CD8-positive, alpha-beta memory T cell (primary cell): ENCODE measurements at regions not wholly inside any gene's neighbourhood (a gene's known extent, or its start where the extent isn't known, plus 50 kb on each side); places are given as distances from the start of the nearest gene placed in this dataset.

Source experiments
- CTCF ChIA-PET: fragments of 350-600 bp; sonication (Branson Sonifier 250); formaldehyde crosslinking; loops from one replicate; lab custom pipeline; 2021; ENCODE audit warnings: antibody characterized with exemption; lab: Charles Lee
- POLR2A ChIA-PET: fragments of 350-600 bp; sonication (Branson Sonifier 250); formaldehyde crosslinking; loops from one replicate; lab custom pipeline; 2021; ENCODE audit warnings: antibody characterized with exemption; lab: Charles Lee
- DNase-seq, 5 donors: peaks; one replicate each; pipeline versions ENCODE4 v3.0.0 to v3.0.0-alpha.2; 2020 to 2022; ENCODE audit warnings: mixed read lengths in 1 of 5
- H3K27ac ChIP-seq: one replicate; pipeline ENCODE4 v1.7.0; 2013; ENCODE audit warnings: low read depth, mild to moderate bottlenecking, low read length, moderate library complexity
- H3K27me3 ChIP-seq: 2 replicates; pipeline ENCODE4 v1.7.0; 2013; ENCODE audit warnings: low read length, mild to moderate bottlenecking; ENCODE audit not compliant: insufficient read depth, poor library complexity, severe bottlenecking
- H3K36me3 ChIP-seq: 2 replicates; pipeline ENCODE4 v1.7.0; 2013; ENCODE audit warnings: mild to moderate bottlenecking, low read length, moderate library complexity; ENCODE audit not compliant: insufficient read depth
- H3K4me1 ChIP-seq: 2 replicates; pipeline ENCODE4 v1.7.0; 2013; ENCODE audit warnings: mild to moderate bottlenecking, low read length, moderate library complexity; ENCODE audit not compliant: insufficient read depth
- H3K4me3 ChIP-seq: 2 replicates; pipeline ENCODE4 v1.7.0; 2013; ENCODE audit warnings: mild to moderate bottlenecking, low read length
- H3K9me3 ChIP-seq: 2 replicates; pipeline ENCODE4 v1.7.0; 2013; ENCODE audit warnings: mild to moderate bottlenecking, low read length
- H3K27ac Mint-ChIP-seq, 8 donors: one replicate each; pipeline ENCODE4 v1.8.0; 2020 to 2021; ENCODE audit warnings: mixed read lengths in 8 of 8, mild to moderate bottlenecking in 6 of 8, inconsistent platforms in 3 of 8, moderate library complexity in 3 of 8
- H3K27me3 Mint-ChIP-seq, 2 donors: one replicate each; pipeline ENCODE4 v1.8.0; 2020 to 2021; ENCODE audit warnings: mixed read lengths in 2 of 2, mild to moderate bottlenecking in 1 of 2, moderate library complexity in 1 of 2
- H3K36me3 Mint-ChIP-seq, 3 donors: one replicate each; pipeline ENCODE4 v1.8.0; 2020 to 2021; ENCODE audit warnings: mixed read lengths in 3 of 3, inconsistent platforms in 1 of 3, mild to moderate bottlenecking in 1 of 3
- H3K4me1 Mint-ChIP-seq, 3 donors: one replicate each; pipeline ENCODE4 v1.8.0; 2020 to 2021; ENCODE audit warnings: mixed read lengths in 3 of 3, inconsistent platforms in 1 of 3, mild to moderate bottlenecking in 1 of 3
- H3K4me3 Mint-ChIP-seq, 7 donors: one replicate each; pipeline ENCODE4 v1.8.0; 2020 to 2021; ENCODE audit warnings: mixed read lengths in 7 of 7, mild to moderate bottlenecking in 6 of 7, moderate library complexity in 4 of 7, inconsistent platforms in 2 of 7
- H3K9me3 Mint-ChIP-seq, 5 donors: one replicate each; pipeline ENCODE4 v1.8.0; 2020 to 2022; ENCODE audit warnings: mixed read lengths in 5 of 5, mild to moderate bottlenecking in 3 of 5, moderate library complexity in 2 of 5, inconsistent platforms in 1 of 5

GRCh38 chr10:108250936-108251620 is 1086.6 kb upstream of the SORCS1 start:
- Histone ChIP-seq H3K4me1 (no peaks in the 10 kb centered on the region), H3K27ac (no peak overlapping the region), H3K4me3 (no peak overlapping the region), H3K36me3 (no peaks in the 10 kb centered on the region), H3K9me3 (no peaks in the 10 kb centered on the region), H3K27me3 (no peaks in the 10 kb centered on the region)
- Mint-ChIP-seq H3K27ac (peak overlapping the region in 1 of 8 donors; percentile 63), H3K9me3 (peaks cover 6 to 32% (median 15%) of the 10 kb centered on the region in 5 donors), H3K4me1 (no peaks in the 10 kb centered on the region), H3K27me3 (peaks cover 0 to 2% of the 10 kb centered on the region in 2 donors), H3K4me3 (no peak overlapping the region), H3K36me3 (no peaks in the 10 kb centered on the region)
- POLR2A ChIA-PET, result no interaction called here
- CTCF ChIA-PET, result no interaction called here
- no peak for DNase-seq

- H3K36me3 ChIP-seq, result no peaks in the 10 kb centered on the region
- H3K27ac ChIP-seq, result no peak overlapping the region
- no peaks in the 10 kb centered on the region for H3K4me1 Mint-ChIP-seq
- POLR2A ChIA-PET, result no interaction called here
- H3K27ac Mint-ChIP-seq, result no peak overlapping the region
- no peaks in the 10 kb centered on the region for H3K36me3 Mint-ChIP-seq
- no peak overlapping the region for H3K4me3 ChIP-seq
- no peaks in the 10 kb centered on the region for H3K4me1 ChIP-seq
- no peak overlapping the region for H3K4me3 Mint-ChIP-seq
- H3K27me3 ChIP-seq, result no peaks in the 10 kb centered on the region
- no peaks in the 10 kb centered on the region for H3K9me3 ChIP-seq
- H3K27me3 Mint-ChIP-seq, result peaks cover 0 to 2% of the 10 kb centered on the region in 2 donors
- no peak for DNase-seq
- CTCF ChIA-PET, result no interaction called here
- H3K9me3 Mint-ChIP-seq, result peaks cover 8 to 29% (median 15%) of the 10 kb centered on the region in 5 donors
Measured at GRCh38 chr10:108249940-108250339, 1085.4 kb upstream of the SORCS1 start.

- peaks cover 4% of the 10 kb centered on the region for H3K9me3 ChIP-seq
- H3K4me3 ChIP-seq, result no peak overlapping the region
- peaks cover 6 to 44% (median 17%) of the 10 kb centered on the region in 5 donors for H3K9me3 Mint-ChIP-seq
- ChIA-PET CTCF (no interaction called here), POLR2A (no interaction called here)
- peaks cover 0 to 2% of the 10 kb centered on the region in 2 donors for H3K27me3 Mint-ChIP-seq
- no peak overlapping the region for H3K4me3 Mint-ChIP-seq
- no peaks in the 10 kb centered on the region for H3K36me3 ChIP-seq
- H3K27me3 ChIP-seq, result no peaks in the 10 kb centered on the region
- no peaks in the 10 kb centered on the region for H3K36me3 Mint-ChIP-seq
- no peak overlapping the region for H3K27ac Mint-ChIP-seq
- H3K4me1 ChIP-seq, result no peaks in the 10 kb centered on the region
- no peak overlapping the region for H3K27ac ChIP-seq
- DNase-seq, result no peak
- no peaks in the 10 kb centered on the region for H3K4me1 Mint-ChIP-seq
Measured at GRCh38 chr10:108244443-108245228, 1080.1 kb upstream of the SORCS1 start.

DNA sequence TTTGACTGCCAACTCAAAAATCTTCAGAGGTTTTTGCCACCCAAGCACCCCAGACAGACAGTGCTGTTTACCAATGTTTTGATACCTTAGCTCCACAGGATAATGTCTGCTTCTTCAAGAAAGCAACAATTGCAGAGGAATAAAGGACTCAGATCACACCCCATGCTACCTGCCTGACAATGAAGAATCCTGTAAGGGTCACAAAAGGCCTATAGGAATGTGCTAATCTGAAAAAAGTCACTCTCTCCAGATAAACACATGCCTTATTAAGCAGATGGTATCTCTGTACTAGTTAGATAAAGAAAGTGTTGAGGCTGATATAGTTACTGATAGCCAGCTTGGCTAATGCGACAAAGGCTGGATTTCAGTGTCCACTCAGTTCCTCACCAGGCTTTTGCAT is 1076.7 kb upstream of the SORCS1 start:
- Histone ChIP-seq H3K27ac (no peak overlapping the region), H3K36me3 (no peaks in the 10 kb centered on the region), H3K9me3 (peaks cover 4% of the 10 kb centered on the region), H3K4me1 (no peaks in the 10 kb centered on the region), H3K4me3 (no peak overlapping the region), H3K27me3 (no peaks in the 10 kb centered on the region)
- Mint-ChIP-seq H3K36me3 (no peaks in the 10 kb centered on the region), H3K4me1 (no peaks in the 10 kb centered on the region), H3K9me3 (peaks cover 2 to 34% (median 8%) of the 10 kb centered on the region in 5 donors), H3K27ac (no peak overlapping the region), H3K27me3 (peaks cover 0 to under 1% of the 10 kb centered on the region in 2 donors), H3K4me3 (no peak overlapping the region)
- ChIA-PET POLR2A (no interaction called here), CTCF (no interaction called here)
- no peak for DNase-seq

- no peaks in the 10 kb centered on the region for H3K27me3 Mint-ChIP-seq
- H3K36me3 Mint-ChIP-seq, result no peaks in the 10 kb centered on the region
- Histone ChIP-seq H3K4me1 (no peaks in the 10 kb centered on the region), H3K27ac (no peak overlapping the region), H3K36me3 (no peaks in the 10 kb centered on the region), H3K4me3 (no peak overlapping the region), H3K9me3 (peaks cover 3% of the 10 kb centered on the region), H3K27me3 (no peaks in the 10 kb centered on the region)
- peaks cover 1 to 43% (median 10%) of the 10 kb centered on the region in 5 donors for H3K9me3 Mint-ChIP-seq
- H3K4me3 Mint-ChIP-seq, result no peak overlapping the region
- no peak overlapping the region for H3K27ac Mint-ChIP-seq
- DNase-seq, result no peak
- no peaks in the 10 kb centered on the region for H3K4me1 Mint-ChIP-seq
- CTCF ChIA-PET, result no interaction called here
- POLR2A ChIA-PET, result no interaction called here
Measured at GRCh38 chr10:108238261-108238660, 1073.8 kb upstream of the SORCS1 start.

DNA sequence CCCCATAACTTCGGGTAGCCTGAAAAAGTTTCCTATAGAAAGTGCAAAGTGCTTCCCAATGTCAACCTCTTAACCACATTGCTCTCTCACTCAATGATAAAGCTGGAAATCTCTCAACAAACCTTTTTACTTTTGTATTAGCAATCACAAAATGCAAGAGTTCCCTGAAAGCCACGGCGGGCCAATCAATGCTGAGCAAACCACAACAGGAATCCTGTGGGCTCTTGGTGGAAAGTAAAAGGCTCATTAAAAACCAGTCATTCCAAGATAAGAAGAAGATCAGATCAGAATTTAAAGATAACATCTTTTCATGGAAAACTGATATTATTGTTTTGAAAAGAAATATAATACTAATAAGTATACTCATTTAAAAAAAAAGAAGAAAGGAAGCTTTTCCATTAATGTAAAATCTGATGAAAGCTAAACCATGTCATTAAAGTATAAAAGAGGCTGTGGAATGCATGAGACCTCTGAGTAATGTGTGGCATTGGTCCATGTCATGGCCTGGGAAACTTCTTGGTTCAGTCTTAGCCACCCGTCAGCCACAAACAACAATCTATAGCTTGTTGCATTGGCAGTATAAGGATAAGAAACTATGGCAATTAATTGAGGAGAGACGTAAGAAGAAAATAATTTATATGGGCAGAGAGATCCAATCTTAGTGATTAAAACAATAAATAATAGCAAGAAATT is 1066.1 kb upstream of the SORCS1 start:
- no peak overlapping the region for H3K4me3 ChIP-seq
- ChIA-PET CTCF (no interaction called here), POLR2A (no interaction called here)
- no peaks in the 10 kb centered on the region for H3K4me1 Mint-ChIP-seq
- H3K9me3 Mint-ChIP-seq, result peaks cover 4 to 22% (median 6%) of the 10 kb centered on the region in 5 donors
- no peaks in the 10 kb centered on the region for H3K36me3 ChIP-seq
- H3K27ac ChIP-seq, result no peak overlapping the region
- H3K27me3 ChIP-seq, result no peaks in the 10 kb centered on the region
- H3K27me3 Mint-ChIP-seq, result no peaks in the 10 kb centered on the region
- H3K4me3 Mint-ChIP-seq, result no peak overlapping the region
- DNase-seq, result no peak
- H3K4me1 ChIP-seq, result no peaks in the 10 kb centered on the region
- H3K36me3 Mint-ChIP-seq, result no peaks in the 10 kb centered on the region
- no peak overlapping the region for H3K27ac Mint-ChIP-seq
- no peaks in the 10 kb centered on the region for H3K9me3 ChIP-seq

GRCh38 chr10:108208732-108209131 is 1044.2 kb upstream of the SORCS1 start:
- CTCF ChIA-PET, result no interaction called here
- Histone ChIP-seq H3K9me3 (no peaks in the 10 kb centered on the region), H3K27ac (no peak overlapping the region), H3K27me3 (no peaks in the 10 kb centered on the region), H3K4me1 (no peaks in the 10 kb centered on the region), H3K4me3 (no peak overlapping the region), H3K36me3 (no peaks in the 10 kb centered on the region)
- POLR2A ChIA-PET, result no interaction called here
- Mint-ChIP-seq H3K9me3 (peaks cover 9 to 21% (median 19%) of the 10 kb centered on the region in 5 donors), H3K27ac (no peak overlapping the region), H3K4me1 (no peaks in the 10 kb centered on the region), H3K4me3 (no peak overlapping the region), H3K36me3 (no peaks in the 10 kb centered on the region), H3K27me3 (no peaks in the 10 kb centered on the region)
- no peak for DNase-seq

DNA sequence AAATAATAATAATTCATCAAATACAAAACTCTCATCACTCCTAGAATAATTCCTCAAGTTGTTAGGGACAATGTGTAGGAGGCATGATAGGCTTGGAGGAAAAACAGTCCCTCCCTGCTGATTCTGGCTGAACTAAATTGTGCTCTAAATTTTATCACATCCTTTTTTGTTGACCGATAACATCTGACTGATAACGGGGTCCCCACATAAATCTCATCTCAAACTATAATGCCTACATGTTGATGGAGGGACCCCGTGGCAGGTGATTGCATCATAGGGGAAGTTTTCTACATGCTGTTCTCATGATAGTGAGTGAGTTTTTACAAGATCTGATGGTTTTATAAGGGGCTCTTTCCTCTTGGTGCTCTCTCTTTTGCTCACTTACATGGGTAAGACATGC is 1043.5 kb upstream of the SORCS1 start:
- Histone ChIP-seq H3K4me3 (no peak overlapping the region), H3K27me3 (no peaks in the 10 kb centered on the region), H3K4me1 (no peaks in the 10 kb centered on the region), H3K9me3 (no peaks in the 10 kb centered on the region), H3K27ac (no peak overlapping the region), H3K36me3 (no peaks in the 10 kb centered on the region)
- ChIA-PET POLR2A (no interaction called here), CTCF (no interaction called here)
- H3K36me3 Mint-ChIP-seq, result no peaks in the 10 kb centered on the region
- H3K9me3 Mint-ChIP-seq, result peaks cover 9 to 19% (median 14%) of the 10 kb centered on the region in 5 donors
- no peaks in the 10 kb centered on the region for H3K27me3 Mint-ChIP-seq
- no peak for DNase-seq
- H3K4me3 Mint-ChIP-seq, result no peak overlapping the region
- H3K27ac Mint-ChIP-seq, result no peak overlapping the region
- H3K4me1 Mint-ChIP-seq, result no peaks in the 10 kb centered on the region
